A172 (cell line): ENCODE measurements at regions not wholly inside any gene's neighbourhood (a gene's known extent, or its start where the extent isn't known, plus 50 kb on each side); places are given as distances from the start of the nearest gene placed in this dataset.
"Not testable (repeated sequence)": the region's sequence is repeated elsewhere in the genome, so short reads cannot be mapped to it uniquely, and the experiment has no call there.

Source experiments
- DNase-seq: peaks from one replicate; pipeline ENCODE4 v3.0.0-alpha.2; 2015; ENCODE audit warnings: low spot score

GRCh38 chrY:26491507-26491906 lies 869.6 kb downstream of the CDY1 start:
- DNase-seq: not testable (repeated sequence)

- DNase-seq: not testable (repeated sequence)
These were observed 899.5 kb downstream of the CDY1 start for GRCh38 chrY:26521436-26521835.

DNA sequence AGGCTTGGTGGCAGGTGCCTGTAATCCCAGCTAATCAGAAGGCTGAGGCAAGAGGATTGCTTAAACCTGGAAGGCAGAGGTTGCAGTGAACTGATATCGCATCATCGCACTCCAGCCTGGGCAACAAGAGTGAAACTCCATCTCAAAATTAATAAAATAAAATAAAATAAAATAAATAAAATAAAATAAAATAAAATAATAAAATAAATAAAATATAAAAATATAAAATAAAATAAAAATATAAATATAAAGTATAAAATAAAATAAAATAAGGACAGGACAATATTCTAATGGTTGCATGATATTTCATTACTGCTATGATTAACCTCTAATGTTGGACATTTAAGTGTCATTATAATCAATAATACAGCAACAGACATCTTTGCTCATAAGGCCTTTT lies 933.1 kb downstream of the CDY1 start:
- no peak for DNase-seq

DNA sequence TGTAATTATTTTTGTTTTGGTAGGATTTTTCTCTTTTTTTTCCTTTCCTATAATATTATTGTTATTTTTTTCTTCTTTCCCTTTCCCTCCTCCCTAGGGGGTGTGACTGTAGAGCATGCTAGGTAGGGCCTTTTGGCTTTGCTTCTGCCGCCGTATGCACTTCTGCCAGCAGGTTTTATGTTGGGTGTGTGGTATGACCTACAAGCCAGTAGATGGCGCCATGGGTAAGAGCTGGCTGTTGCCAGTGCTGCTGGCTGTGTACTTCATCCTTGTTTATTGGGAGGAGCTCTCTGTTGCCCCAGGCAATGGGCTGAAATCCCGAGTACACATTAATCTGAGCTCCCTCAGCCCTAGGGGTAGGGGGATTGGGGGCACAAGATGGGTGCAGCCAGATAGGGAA lies 941.1 kb downstream of the CDY1 start:
- peak; percentile 1 for DNase-seq
